Fibroblast of skin of back (primary cell): ENCODE measurements at regions not wholly inside any gene's neighbourhood (a gene's known extent, or its start where the extent isn't known, plus 50 kb on each side); places are given as distances from the start of the nearest gene placed in this dataset.

ENCODE experiments used
- DNase-seq: peaks from one replicate; pipeline ENCODE4 v3.0.0-alpha.2; 2013

DNA sequence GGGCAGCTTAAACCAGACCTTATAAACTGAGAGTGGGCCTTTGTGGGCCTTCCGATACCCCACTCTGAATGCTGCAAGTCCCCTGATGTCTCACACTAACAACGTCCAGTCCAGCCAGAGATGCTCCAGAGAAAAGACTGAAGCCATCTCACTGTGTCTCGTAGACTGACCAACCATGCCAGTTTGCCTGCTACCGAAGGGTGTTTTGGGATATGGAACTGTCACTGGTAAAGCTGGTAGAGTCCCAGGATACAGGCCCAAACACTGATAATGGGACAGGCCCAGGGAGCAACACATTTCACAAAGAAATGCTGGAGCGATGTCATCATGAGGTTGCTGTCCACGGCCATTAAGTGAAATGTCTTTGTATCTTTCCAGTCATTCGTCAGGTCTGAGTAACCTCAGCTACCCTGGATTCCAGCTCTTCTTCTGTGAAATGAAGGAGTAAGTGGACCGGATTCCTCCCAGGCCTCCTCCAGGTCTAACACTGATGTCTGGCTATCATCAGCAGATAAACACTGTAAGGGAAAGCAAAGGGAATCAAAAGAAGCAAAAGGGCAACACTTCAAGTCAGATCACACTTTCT is 81.6 kb downstream of the SLC5A7 start:
- DNase-seq = no peak

DNA sequence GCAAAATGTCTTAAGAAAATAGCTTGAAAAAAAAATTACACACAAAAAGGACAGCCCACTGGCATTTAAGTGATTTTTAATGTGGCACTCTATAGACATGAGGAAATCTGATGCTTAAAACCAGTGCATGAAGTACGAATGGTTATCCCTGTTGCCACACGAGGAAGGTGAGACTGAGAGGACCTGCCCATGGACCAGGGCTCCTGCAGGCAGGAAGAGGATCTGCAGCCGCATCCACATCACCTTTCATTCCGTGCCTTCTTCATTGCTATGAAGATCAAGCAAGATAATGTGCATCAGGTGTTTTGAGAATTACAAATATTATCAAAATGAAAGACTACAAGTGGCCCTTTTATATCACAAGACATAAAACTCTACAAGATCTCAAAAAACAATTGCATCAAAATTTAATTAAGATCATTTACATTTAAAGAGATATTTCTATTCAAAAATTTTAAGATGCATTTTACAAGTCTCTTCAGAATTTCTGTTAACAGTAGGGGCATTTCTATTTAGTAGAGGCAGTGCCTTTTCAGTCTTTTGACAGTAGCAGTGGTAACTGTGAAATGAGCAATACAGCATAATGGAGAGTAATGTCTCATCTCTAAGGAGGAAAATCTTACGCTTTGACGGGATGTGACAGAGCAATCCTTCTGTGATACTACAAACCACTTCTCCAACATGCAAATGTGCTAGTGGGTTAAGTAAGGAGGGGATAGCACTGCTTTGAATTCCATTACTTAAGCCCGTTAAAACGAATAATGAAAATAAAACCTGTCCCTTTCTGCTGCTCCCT is 83.4 kb downstream of the SLC5A7 start:
- DNase-seq = no peak

DNA sequence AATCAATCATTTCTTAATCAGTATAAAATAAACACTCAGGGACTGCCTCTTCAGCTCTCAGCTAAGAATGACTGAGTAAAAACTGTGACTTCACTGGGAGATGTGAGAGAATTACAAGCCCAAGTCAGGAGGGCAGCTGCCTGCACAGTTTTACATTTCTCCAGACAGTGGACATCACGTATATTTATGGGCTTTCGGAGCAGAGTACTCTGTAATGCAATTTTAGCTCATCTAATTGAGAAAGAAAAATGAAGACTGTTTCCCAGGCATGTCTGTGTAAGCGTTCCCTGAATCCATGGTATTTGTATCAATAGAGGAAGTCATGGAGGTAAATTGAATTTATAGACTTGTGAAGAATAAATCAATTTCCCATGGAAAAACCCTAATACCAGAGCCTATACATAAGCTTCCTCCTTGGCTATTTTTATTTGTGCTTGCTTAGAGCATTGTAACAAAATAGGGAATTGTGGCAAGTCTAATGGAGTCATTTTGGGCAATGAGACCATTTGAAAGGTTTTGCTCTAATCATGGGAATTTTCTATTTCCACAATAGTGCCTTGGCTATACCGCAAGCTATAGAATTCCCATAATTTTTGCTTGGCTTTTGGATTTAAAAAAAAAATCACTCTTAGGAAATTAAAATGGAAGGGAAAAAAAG is 87.2 kb downstream of the SLC5A7 start:
- no peak for DNase-seq

GRCh38 chr2:108074150-108074549 is 87.8 kb downstream of the SLC5A7 start:
- DNase-seq = no peak

- no peak for DNase-seq
Measured at GRCh38 chr2:108074946-108075345, 88.6 kb downstream of the SLC5A7 start.

DNA sequence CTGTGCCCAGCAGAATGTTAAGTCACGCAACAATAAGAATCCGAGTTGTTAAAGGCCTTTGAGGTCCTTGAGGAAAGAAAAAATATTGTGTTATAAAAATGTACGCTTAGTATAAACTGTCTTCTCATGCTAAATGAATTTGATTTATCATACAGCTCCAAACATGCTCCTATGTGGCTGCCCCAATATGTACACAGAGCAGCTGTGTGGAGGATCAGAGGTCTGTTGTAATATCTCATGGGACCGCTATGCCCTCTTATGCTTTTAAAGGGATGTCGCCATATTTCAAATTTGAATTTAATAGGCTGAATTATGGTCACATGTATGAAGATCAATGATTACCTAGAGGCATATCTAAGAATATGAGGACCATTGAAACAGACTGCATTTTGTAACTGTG is 90.2 kb downstream of the SLC5A7 start:
- DNase-seq = no peak

- no peak for DNase-seq
Measured at GRCh38 chr2:108079736-108080135, 93.4 kb downstream of the SLC5A7 start.

GRCh38 chr2:108080177-108080576 is 93.9 kb downstream of the SLC5A7 start:
- DNase-seq = no peak

DNA sequence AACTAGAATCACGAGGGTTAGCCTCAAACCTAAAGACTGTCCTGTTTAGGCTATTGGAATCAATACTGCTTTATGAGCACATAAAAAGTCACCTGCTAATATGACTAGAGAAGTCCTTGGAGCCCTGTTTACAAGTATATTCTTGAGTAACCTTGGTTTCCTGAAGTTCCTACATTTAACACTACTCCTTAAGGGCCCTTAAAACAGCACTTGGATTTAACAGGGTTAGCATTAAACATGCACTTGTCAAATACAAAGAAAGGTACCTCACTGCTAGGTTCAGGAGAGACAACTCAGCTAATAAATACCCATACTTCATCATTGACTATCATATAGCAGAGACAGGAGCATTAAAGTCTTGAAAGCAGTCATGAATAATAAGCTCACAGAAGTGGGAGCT is 96.7 kb downstream of the SLC5A7 start:
- no peak for DNase-seq

GRCh38 chr2:108084311-108084710 is 98.0 kb downstream of the SLC5A7 start:
- DNase-seq = no peak

- DNase-seq = no peak
Measured at GRCh38 chr2:108092886-108093285, 106.6 kb downstream of the SLC5A7 start.

DNA sequence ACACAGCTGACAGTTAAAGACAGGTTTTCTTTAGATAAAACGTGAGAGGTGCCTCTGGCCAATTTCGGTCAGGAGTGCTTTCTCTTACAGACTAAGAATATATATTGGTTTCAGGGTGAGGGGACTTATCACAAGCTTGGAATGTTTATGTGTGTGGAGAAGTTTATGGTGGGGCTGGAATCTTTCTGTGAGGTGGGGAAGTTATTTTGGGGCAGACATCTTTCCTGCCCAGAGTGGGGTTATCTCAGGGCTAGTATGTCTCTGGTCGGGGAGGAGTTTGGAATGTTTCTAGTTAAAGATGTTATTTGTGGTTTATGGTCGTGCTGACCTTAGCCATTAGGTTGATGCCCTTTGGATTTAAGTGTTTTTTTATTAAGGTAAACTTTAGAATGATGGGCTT is 115.2 kb downstream of the SLC5A7 start:
- no peak for DNase-seq

- no peak for DNase-seq
Measured at GRCh38 chr2:108106731-108107130, 120.4 kb downstream of the SLC5A7 start.

- DNase-seq = no peak
Measured at GRCh38 chr2:108111936-108112335, 125.6 kb downstream of the SLC5A7 start.

DNA sequence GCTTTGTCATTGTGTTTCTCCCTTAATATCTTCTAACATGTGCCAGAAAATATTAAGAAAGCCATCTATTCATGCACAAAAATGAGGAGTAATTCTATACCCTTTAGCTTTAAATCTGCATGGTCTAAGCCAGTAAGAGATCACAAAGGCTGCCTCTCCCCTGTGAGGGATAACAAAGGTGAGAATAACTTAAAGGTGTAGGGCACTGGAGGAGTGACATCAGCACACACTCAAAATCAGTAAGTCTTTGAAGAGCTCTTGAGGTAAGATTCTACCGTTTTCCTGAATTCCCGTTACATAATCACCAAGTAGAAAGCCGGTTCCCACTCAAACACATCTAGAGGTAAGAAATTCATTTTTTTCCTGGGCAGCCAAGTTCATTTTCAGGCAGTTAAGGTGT is 123.9 kb upstream of the SULT1C3 start:
- DNase-seq = no peak

DNA sequence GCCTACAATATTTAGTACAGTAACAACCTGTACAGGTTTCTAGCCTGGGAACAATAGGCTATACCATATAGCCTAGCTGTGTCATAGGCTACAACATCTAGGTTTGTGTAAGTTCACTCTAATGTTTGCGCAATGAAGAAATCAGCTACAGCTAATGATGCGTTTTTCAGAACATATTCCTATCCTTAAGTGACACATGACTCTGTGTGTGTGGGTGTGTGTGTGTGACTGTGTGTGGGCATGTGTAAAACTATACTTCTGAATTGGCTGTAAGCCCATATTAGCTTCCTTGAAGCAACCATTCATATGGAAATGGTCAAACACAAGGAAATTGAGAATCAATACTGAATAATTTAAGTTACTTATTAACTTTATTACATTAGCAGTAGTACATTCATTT is 120.8 kb upstream of the SULT1C3 start:
- no peak for DNase-seq

DNA sequence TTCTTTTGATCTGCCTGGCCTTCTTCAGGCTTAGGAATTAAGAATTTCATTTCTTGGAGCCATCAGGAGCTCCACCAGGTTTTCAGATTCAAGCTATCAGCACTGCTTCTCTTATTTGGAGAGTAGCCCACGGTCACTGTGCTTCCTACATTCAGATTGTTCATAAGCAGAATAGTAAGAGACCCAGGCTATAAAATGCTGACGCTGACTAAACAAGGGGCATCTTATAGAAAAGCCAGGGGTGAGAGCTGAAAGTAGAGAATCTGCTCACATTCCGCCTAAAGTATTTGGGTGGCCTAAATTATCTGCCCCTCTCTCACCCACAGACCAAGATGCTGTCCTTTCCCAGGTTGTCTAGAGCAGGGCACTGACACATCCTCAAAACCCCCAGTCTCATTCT is 120.3 kb upstream of the SULT1C3 start:
- DNase-seq = no peak

GRCh38 chr2:108124736-108125495 is 114.9 kb upstream of the SULT1C3 start:
- no peak for DNase-seq

DNA sequence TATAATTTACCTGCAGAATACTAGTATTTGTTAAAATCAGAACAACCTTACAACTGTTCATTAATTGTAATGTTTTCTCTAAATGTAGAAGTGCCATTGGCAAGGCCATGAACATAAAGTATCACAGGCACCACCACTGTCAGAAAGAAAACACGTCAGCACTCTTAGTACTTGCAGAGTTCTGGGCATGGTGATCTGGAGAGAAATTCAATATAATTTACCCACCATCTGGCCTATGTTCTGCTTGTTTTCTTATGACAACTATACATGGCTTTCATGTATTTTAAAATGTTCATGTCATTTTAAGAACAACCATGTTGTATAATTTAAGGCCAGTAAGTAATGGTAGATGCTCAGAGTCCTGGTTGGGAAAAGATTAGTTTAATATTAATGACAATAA is 114.2 kb upstream of the SULT1C3 start:
- DNase-seq = no peak

DNA sequence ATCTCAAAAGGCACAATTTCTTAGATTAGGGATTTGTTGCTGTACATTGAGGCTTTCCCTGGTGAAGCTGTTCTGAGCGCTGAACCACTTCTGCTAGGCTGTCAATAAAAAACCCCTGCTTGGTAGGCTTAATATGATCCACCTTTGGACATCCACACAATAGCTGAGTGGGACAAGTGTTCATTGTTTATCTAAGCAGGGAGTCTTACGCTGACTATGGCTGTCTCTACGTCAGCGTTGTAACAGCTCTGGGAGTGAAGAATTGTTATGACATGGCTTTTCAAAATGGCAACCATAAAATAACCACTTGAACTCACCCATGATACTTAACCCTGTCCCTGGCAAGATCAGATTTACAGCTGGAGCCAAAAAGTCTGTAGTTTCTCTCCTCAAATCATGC is 111.5 kb upstream of the SULT1C3 start:
- no peak for DNase-seq

DNA sequence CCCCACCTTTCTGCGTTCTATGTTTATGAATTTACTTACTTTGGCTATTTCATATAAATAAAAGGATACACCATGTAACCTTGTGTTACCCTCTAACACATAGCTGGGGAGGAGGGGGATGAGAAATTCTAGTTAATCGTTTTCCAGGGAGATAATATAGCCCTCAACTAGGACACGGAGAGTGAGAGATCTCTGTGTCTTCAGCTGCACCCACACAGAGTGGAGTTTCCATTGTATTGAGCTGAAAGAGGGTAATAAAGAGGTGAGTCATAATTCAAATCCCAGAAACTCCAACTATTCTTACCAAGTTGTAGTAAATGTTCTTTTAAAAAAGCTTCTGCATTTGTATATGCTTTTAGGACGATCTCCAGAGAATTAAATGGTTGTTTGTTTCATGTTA is 110.1 kb upstream of the SULT1C3 start:
- DNase-seq = no peak

- DNase-seq = no peak
Measured at GRCh38 chr2:108133457-108133856, 106.3 kb upstream of the SULT1C3 start.

GRCh38 chr2:108139521-108139920 is 100.2 kb upstream of the SULT1C3 start:
- peak; percentile 40 for DNase-seq
